HG02970 (cell line): ENCODE measurements at regions not wholly inside any gene's neighbourhood (a gene's known extent, or its start where the extent isn't known, plus 50 kb on each side); places are given as distances from the start of the nearest gene placed in this dataset.

Source experiments
- ATAC-seq: cut with Tn5 transposase; IDR thresholded peaks from one replicate; pipeline ENCODE4 v1.9.1; 2021; ENCODE audit warnings: mild to moderate bottlenecking, moderate library complexity, moderate number of reproducible peaks; ENCODE audit not compliant: unreplicated experiment, low FRiP score

- no peak for ATAC-seq
Measured at GRCh38 chr2:16266571-16266970, 326.2 kb downstream of the MYCN start.

- no peak for ATAC-seq
Measured at GRCh38 chr2:16264931-16265540, 324.7 kb downstream of the MYCN start.

- ATAC-seq = no peak
Measured at GRCh38 chr2:16264491-16264890, 324.1 kb downstream of the MYCN start.

- ATAC-seq = no peak
Measured at GRCh38 chr2:16263241-16263890, 323.0 kb downstream of the MYCN start.

GRCh38 chr2:16262526-16263178 lies 322.3 kb downstream of the MYCN start:
- ATAC-seq = no peak

- ATAC-seq = no peak
Measured at GRCh38 chr2:16261791-16262190, 321.4 kb downstream of the MYCN start.

GRCh38 chr2:16261071-16261470 lies 320.7 kb downstream of the MYCN start:
- no peak for ATAC-seq

- ATAC-seq = no peak
Measured at GRCh38 chr2:16260041-16260830, 319.9 kb downstream of the MYCN start.

GRCh38 chr2:16259010-16259409 lies 318.7 kb downstream of the MYCN start:
- ATAC-seq = no peak

- ATAC-seq = no peak
Measured at GRCh38 chr2:16258350-16258749, 318.0 kb downstream of the MYCN start.

GRCh38 chr2:16257322-16258028 lies 317.1 kb downstream of the MYCN start:
- no peak for ATAC-seq

GRCh38 chr2:16256601-16257321 lies 316.4 kb downstream of the MYCN start:
- no peak for ATAC-seq

GRCh38 chr2:16255120-16255519 lies 314.8 kb downstream of the MYCN start:
- no peak for ATAC-seq

GRCh38 chr2:16254356-16254965 lies 314.1 kb downstream of the MYCN start:
- ATAC-seq = no peak

GRCh38 chr2:16253291-16253690 lies 312.9 kb downstream of the MYCN start:
- ATAC-seq = no peak

- no peak for ATAC-seq
Measured at GRCh38 chr2:16252891-16253290, 312.5 kb downstream of the MYCN start.

- ATAC-seq = no peak
Measured at GRCh38 chr2:16252251-16252650, 311.9 kb downstream of the MYCN start.

- ATAC-seq = no peak
Measured at GRCh38 chr2:16251511-16252225, 311.3 kb downstream of the MYCN start.

GRCh38 chr2:16250886-16251285 lies 310.5 kb downstream of the MYCN start:
- ATAC-seq = no peak
